ENCODE measurements at regions not wholly inside any gene's neighbourhood (a gene's known extent, or its start where the extent isn't known, plus 50 kb on each side); places are given as distances from the start of the nearest gene placed in this dataset.

GRCh38 chr3:164507886-164508285 is 570.4 kb downstream of the SI start:
- TF ChIP-seq CTCF (IDR thresholded peaks at IDR 0.05): no peak
- no peak for TF ChIP-seq ZFX (IDR thresholded peaks at IDR 0.05; ENCODE audit: borderline replicate concordance)
